Heart left ventricle (tissue), 13 donors: ENCODE measurements at regions not wholly inside any gene's neighbourhood (a gene's known extent, or its start where the extent isn't known, plus 50 kb on each side); places are given as distances from the start of the nearest gene placed in this dataset.
"Not testable (repeated sequence)": the region's sequence is repeated elsewhere in the genome, so short reads cannot be mapped to it uniquely, and the experiment has no call there.

Experiments used
- CTCF ChIP-seq, 12 donors: fragments of 200-600 bp; sonication (generic) in 4 of 12; IDR thresholded peaks; one replicate each; pipeline versions ENCODE4 v1.5.0 to v1.8.0; 2018 to 2022; ENCODE audit warnings: antibody characterized with exemption in 12 of 12, mild to moderate bottlenecking in 5 of 12
- POLR2A ChIP-seq, 2 donors: fragments of 450-650 bp; IDR thresholded peaks; one replicate each; pipeline ENCODE4 v1.6.1; 2017; ENCODE audit warnings: antibody characterized with exemption in 2 of 2, mild to moderate bottlenecking in 2 of 2, moderate library complexity in 2 of 2
- donor health status: ischemic (EF 13 %, LVEDD 7.1; RV severe dilation, severe dysfunction).
- donor health status: DM: no; HTN: yes; CAD: no.
- donor health status: DM: no; HTN: no; CAD: no.
- donor health status: ischemic (EF 25% LVEDD 6.9; RV normal size, moderate dysfunction).
- donor health status: ischemic (EF 25% LVEDD 5.7; RV mildly dilated, moderate dysfunction).
- donor health status: ischemic (EF 35%, LVEDD 5.7; RV mildly dilated, moderate dysfunction).
- donor health status: nonischemic (EF 11% LVEDD 7.7; RV severe dilation, severe dysfunction).
- donor health status: DM: yes; HTN: yes; CAD: no.
- donor health status: PGD.
- donor health status: ischemic (EF 29% LVEDD 5.4; RV normal size, mild dysfunction).
- donor health status: nonischemic (EF 23%, LVEDD 6.1; RV moderate dilation, normal function).

GRCh38 chr1:187946661-187947060 lies 1117.9 kb downstream of the PLA2G4A start:
- not testable (repeated sequence) for TF ChIP-seq CTCF, POLR2A (IDR thresholded peaks at IDR 0.05)
